Nephron progenitor cell (in vitro differentiated cells): ENCODE measurements at regions not wholly inside any gene's neighbourhood (a gene's known extent, or its start where the extent isn't known, plus 50 kb on each side); places are given as distances from the start of the nearest gene placed in this dataset.

Experiments
- DNase-seq: peaks from one replicate; pipeline ENCODE4 v3.0.0; 2021
- H3K27ac Mint-ChIP-seq: 2 replicates; pipeline ENCODE4 v1.8.0; 2021; ENCODE audit warnings: mild to moderate bottlenecking, moderate library complexity, mixed read lengths
- H3K27me3 Mint-ChIP-seq: 2 replicates; pipeline ENCODE4 v1.8.0; 2021; ENCODE audit warnings: mild to moderate bottlenecking, low read depth, mixed read lengths; ENCODE audit not compliant: poor library complexity
- H3K36me3 Mint-ChIP-seq: 2 replicates; pipeline ENCODE4 v1.8.0; 2021; ENCODE audit warnings: low read depth, mixed read lengths
- H3K4me1 Mint-ChIP-seq: 2 replicates; pipeline ENCODE4 v1.8.0; 2021; ENCODE audit warnings: mixed read lengths
- H3K4me3 Mint-ChIP-seq: 2 replicates; pipeline ENCODE4 v1.8.0; 2021; ENCODE audit warnings: mild to moderate bottlenecking, moderate library complexity, mixed read lengths
- H3K9me3 Mint-ChIP-seq: 2 replicates; pipeline ENCODE4 v1.8.0; 2021; ENCODE audit warnings: mild to moderate bottlenecking, moderate library complexity, mixed read lengths
- CTCF ChIP-seq: fragments of 200-600 bp; sonication (generic); IDR thresholded peaks from 2 replicates; pipeline ENCODE4 v1.5.0; 2021; ENCODE audit warnings: antibody characterized with exemption

GRCh38 chr2:204487447-204488229, 57.6 kb upstream of the PARD3B start:
- TF ChIP-seq CTCF = no peak
- Mint-ChIP-seq H3K9me3 (no peaks in the 10 kb centered on the region), H3K27me3 (no peaks in the 10 kb centered on the region), H3K27ac (no peak overlapping the region), H3K4me1 (no peaks in the 10 kb centered on the region), H3K4me3 (no peak overlapping the region), H3K36me3 (no peaks in the 10 kb centered on the region)
- no peak for DNase-seq

- H3K4me1 Mint-ChIP-seq = no peaks in the 10 kb centered on the region
- no peak overlapping the region for H3K27ac Mint-ChIP-seq
- DNase-seq = no peak
- no peaks in the 10 kb centered on the region for H3K36me3 Mint-ChIP-seq
- TF ChIP-seq CTCF = no peak
- peaks cover 2% of the 10 kb centered on the region for H3K27me3 Mint-ChIP-seq
- no peak overlapping the region for H3K4me3 Mint-ChIP-seq
- H3K9me3 Mint-ChIP-seq = no peaks in the 10 kb centered on the region
Measured at GRCh38 chr2:204491528-204491927, 53.7 kb upstream of the PARD3B start.

DNA sequence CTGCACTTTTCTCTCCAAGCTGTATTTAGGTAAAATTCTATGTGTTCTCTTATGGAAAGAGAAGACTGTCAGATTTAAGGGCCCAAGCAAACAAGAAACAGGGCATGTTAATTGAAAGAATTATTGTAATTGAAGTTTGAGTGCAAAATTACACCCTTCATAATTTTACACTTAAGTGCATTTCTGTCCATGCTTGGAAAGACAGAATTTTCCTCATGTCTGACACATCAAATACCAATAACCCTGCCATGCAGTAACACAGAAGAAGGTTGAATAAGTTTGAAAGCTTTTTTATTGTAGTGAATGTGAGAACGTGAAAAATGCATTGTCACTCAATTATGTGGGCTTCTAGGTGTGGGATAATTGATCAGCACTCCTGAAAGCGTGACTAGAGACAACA, 52.9 kb upstream of the PARD3B start:
- no peak for DNase-seq
- Mint-ChIP-seq H3K36me3 (no peaks in the 10 kb centered on the region), H3K9me3 (no peaks in the 10 kb centered on the region), H3K27ac (no peak overlapping the region), H3K27me3 (peaks cover 2% of the 10 kb centered on the region), H3K4me1 (no peaks in the 10 kb centered on the region), H3K4me3 (no peak overlapping the region)
- TF ChIP-seq CTCF = no peak

- Mint-ChIP-seq H3K4me1 (no peaks in the 10 kb centered on the region), H3K36me3 (no peaks in the 10 kb centered on the region), H3K27ac (no peak overlapping the region), H3K9me3 (no peaks in the 10 kb centered on the region), H3K4me3 (no peak overlapping the region), H3K27me3 (peaks cover 6% of the 10 kb centered on the region)
- no peak for TF ChIP-seq CTCF
- no peak for DNase-seq
Measured at GRCh38 chr2:204494681-204495080, 50.6 kb upstream of the PARD3B start.

DNA sequence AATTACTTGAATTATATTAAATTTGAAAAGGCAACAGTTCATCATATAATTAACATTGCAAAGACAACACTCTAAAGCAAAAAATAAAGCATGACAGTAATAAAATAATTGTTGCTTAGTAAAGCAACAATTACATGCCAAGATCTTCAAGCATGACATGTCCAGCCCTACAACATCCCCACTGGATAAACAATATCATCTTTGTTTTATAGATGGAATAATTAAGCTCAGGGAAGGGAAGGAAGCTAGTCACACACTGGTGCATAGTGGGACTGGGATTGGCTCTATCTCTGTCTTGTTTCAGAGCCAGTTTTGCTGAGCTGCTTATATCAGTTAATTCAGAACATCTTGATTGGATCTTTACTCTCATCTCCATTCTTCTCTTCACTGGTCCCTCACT, 49.9 kb upstream of the PARD3B start:
- Mint-ChIP-seq H3K9me3 (no peaks in the 10 kb centered on the region), H3K27ac (no peak overlapping the region), H3K27me3 (peaks cover 6% of the 10 kb centered on the region), H3K36me3 (no peaks in the 10 kb centered on the region), H3K4me1 (no peaks in the 10 kb centered on the region), H3K4me3 (no peak overlapping the region)
- DNase-seq = no peak
- TF ChIP-seq CTCF = no peak
